ENCODE measurements at regions not wholly inside any gene's neighbourhood (a gene's known extent, or its start where the extent isn't known, plus 50 kb on each side); places are given as distances from the start of the nearest gene placed in this dataset.

GRCh38 chr14:100955201-100955600 is 51.7 kb upstream of the RTL1 start:
- DNase-seq: no peak

GRCh38 chr14:100962494-100962893 is 59.0 kb upstream of the RTL1 start:
- DNase-seq: no peak

GRCh38 chr14:100965296-100965695 is 61.8 kb upstream of the RTL1 start:
- no peak for DNase-seq

DNA sequence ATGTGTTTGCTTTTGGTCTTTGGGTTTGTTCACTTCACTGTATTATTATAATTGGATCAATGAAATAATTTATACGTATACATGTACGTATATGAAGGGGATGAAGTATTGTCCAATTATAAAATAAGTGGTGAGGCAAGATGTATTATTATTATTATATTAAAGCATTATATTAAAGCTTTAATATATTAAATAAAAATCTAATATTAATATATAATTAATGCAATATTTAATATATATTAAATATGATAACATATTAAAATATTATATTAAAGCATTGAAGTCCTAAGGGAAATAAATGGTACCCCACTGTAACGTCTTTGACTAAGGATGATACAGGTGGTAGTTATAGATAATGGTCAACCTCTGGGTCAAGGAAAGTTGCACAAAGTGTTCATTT is 63.7 kb upstream of the RTL1 start:
- DNase-seq: no peak

- no peak for DNase-seq
Measured at GRCh38 chr14:100967930-100968329, 64.4 kb upstream of the RTL1 start.

DNA sequence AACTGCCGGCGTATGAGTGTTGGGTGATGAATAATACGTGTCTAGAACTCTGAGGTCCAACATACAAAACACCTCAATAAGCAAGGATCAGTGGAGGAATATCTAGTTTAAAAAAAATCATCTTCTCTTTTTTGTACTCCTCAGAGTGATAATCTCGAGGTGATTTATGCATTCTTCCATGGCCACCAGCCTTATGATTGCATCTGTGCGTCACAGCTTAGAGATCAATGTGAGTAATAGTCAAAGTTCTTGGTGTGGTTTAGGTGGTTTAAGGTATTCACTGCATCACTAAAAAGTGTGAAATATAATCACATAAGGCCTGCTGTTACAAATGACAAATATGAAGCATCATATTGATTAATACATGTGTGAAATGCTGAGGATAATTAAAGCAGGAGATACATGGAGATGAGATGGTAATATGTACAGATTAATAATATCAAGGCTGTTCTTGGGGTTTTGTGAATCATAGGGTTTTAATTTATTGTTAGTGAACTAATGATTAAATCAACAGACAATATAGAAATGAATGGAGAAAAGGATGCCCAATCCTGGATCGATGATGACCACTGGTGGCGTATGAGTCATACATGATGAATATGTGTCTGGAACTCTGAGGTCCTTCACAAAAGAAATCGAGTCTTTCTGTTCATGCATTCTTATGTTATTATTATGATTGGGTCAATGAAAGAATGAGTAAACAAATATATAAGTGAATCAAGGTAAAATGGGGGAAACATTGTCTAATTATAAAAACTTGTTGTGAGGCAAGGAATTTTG is 68.8 kb upstream of the RTL1 start:
- DNase-seq: no peak

DNA sequence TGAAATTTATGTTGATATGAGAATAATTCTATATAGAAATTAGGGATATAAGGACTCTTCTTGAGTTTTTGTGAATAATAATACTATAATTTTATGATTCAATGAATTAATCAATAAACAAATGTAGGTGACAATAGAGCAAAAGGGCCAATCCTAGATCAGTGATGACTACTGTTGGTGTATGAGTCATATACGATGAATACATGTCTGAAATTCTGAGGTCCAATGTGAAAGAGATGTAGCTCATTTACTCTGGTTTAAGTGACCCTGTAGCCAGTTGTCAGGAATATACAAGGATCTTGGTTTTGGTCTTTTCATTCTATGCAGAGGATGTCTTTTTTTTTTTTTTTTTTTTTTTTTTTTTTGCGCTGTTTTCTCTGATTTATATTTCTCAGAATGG is 72.1 kb upstream of the RTL1 start:
- no peak for DNase-seq

DNA sequence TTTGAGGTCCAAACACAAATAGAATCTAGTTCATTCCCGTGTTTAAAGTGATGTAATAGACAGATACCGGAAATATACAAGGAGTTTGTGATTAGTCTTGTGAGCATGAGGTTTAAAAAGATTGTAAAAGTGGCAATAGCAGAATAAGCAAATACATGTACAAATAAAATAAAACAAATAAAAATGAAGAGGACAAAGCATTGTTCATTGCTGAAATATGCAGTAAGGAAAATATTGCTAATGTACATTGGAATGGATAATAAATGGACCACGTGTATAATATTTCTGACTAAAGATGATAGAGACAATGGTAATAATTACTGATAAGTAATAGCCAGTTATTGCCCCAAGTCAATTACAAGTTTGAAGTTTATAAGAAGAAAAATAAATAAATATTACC is 75.6 kb upstream of the RTL1 start:
- DNase-seq: no peak

GRCh38 chr14:100979780-100980179 is 76.3 kb upstream of the RTL1 start:
- no peak for DNase-seq

DNA sequence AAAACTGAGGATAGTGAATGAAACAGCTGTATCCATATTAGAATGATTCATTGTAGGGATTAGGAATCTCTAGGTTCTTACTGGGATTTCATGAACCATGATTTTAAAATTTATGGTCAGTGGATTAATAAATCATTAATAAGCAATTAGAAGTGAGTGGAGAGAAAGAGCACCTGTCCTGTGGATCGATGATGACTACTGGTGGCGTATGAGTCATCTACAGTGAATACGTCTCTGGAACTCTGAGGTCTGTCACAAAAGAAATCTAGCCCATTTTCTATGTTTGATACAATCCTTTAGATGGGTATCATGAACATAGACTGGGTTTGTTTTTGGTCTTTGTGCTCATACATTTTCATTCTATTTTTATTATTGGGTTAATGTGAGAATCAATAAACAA is 77.3 kb upstream of the RTL1 start:
- DNase-seq: no peak

- DNase-seq: no peak
Measured at GRCh38 chr14:100981809-100982208, 78.3 kb upstream of the RTL1 start.

DNA sequence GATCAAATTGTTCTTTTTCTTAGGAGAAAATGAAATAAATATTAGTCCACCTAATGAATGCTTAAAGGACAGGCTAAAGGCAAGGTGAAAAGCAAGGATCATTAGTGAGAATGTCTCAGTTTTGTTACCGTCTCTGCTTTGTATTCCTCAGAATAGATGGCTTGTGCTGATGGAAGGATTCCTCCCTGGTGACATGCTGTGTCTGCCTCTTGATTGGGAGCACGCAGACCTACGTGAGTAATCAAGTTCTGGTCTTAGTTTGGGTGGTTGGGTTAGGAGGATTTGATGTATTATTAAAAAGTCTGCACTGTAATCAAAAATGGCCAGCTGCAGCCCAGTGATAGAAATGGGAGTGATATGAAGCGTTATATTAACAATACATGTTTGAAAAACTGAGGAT is 78.8 kb upstream of the RTL1 start:
- no peak for DNase-seq

DNA sequence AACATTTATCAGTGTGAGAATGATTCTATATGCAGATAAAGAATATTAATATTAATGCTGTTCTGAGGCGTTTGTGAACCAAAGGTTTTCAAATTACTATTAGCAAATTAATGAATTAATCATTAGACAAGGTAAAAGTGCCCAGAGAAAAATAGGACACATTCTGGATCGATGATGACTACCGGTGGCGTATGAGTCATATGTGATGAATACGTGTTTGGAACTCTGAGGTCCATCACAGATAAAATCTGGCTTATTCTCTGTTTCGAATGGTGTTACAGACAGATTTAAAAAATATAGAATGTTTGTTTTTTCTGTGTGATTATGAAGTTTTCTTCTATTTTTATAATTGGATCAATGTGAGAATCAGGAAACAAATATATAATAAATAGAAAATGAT is 79.2 kb upstream of the RTL1 start:
- no peak for DNase-seq

DNA sequence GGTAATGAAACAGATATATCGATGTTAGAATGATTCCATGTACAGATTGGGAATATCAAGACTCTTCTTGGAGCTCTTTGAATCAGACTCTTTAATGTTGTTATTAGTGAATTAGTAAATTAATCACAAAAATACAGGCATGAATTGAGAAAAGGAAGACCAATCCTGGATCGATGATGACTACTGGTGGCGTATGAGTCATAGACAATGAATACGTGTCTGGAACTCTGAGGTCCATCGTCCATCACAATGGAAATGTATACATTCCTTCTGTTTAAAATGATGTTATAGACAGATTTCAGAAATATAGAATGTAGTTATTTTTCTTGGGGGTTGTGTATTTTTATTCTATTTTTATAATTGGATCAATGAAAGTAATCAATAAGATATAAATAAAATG is 80.2 kb upstream of the RTL1 start:
- DNase-seq: no peak

GRCh38 chr14:100988011-100988410 is 84.5 kb upstream of the RTL1 start:
- no peak for DNase-seq

DNA sequence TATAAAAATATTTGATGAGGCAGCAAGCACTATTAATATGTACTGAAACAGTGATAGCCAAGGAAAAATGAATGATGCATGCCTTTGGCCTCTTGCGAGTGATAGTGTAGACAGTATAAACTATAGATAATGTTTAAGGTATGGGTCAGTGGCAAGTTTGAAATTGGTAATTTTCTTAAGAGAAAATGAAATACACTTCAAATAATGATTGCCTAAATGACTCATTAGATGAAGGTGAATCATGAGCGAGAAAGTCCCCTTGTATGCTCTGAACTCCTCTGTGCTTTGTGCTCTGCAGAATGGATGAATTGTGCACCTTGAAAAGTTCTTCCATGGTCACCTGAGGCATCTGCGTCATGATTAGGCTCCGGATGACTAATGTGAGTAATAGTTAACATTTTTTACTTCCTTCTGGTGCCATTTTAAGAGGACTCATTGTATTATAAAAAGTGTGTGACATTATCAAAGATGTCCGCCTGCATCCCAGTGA is 84.9 kb upstream of the RTL1 start:
- DNase-seq: no peak

- DNase-seq: no peak
Measured at GRCh38 chr14:100988956-100989355, 85.4 kb upstream of the RTL1 start.

- no peak for DNase-seq
Measured at GRCh38 chr14:100989924-100990323, 86.4 kb upstream of the RTL1 start.

DNA sequence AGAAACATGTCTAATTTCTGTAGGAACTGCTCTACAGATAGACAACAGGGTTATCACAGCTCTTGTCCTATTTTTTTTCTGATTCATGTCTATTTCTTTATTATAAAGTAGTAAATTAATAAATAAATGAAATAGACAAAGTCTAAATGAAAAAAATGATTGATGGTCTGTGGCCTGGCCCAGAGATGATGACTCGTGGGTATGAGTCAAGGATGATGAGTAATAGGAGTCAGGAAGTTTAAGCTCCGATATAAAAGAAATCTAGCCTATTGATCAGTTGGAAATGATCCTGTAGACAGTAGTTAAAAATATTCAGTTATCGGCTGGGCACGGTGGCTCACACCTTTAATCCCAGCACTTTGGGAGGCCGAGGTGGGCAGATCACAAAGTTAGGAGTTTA is 90.6 kb upstream of the RTL1 start:
- no peak for DNase-seq

DNA sequence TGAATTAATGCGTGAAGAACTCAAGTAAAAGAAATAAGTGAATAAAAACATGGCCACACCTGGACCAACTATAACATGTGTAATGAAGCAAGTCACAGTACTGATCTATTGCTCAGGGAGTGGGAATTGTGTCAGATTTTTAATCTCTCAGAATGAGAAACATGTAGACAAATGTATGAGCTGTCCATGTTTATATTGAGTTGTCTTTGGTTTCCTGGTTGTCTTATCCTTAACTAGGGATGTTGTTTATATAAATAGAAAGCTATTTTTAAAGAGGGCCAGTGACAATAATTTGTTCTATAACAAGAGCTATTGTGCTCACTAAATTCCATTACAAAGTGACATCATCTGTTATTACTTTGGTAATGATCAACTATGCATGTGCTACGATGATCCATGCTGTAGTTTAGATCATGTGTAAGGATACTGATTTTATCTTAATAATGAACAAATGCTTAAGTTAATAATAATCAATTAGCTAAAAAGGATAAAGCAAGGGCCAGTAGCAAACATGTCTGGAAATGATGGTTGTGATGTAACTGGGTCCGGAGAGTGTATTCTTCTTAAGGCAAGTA is 91.3 kb upstream of the RTL1 start:
- DNase-seq: no peak

DNA sequence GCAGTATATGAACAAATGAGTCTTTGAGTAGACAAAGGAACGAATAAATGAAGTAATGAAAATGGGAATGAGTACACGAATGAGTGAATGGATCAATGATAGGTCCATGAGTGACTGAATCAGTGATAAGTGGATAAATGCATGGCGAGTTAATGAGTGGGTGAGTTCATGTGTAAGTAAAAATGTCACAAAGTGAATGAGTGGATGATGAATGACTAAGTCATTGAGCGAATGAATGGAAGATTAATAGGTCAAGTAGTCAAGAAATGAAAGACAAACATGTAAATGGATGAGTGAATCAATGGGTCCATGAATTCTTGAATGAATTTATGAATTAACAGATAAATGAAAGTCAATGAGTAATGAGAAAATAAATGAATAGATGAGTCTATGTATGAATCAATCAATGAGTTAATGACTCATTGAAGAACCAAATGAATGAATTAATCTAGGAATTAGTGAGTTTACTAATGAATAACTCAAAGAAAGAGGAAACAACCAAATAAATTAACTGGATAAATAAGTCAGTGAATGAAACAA is 97.3 kb upstream of the RTL1 start:
- DNase-seq: no peak

DNA sequence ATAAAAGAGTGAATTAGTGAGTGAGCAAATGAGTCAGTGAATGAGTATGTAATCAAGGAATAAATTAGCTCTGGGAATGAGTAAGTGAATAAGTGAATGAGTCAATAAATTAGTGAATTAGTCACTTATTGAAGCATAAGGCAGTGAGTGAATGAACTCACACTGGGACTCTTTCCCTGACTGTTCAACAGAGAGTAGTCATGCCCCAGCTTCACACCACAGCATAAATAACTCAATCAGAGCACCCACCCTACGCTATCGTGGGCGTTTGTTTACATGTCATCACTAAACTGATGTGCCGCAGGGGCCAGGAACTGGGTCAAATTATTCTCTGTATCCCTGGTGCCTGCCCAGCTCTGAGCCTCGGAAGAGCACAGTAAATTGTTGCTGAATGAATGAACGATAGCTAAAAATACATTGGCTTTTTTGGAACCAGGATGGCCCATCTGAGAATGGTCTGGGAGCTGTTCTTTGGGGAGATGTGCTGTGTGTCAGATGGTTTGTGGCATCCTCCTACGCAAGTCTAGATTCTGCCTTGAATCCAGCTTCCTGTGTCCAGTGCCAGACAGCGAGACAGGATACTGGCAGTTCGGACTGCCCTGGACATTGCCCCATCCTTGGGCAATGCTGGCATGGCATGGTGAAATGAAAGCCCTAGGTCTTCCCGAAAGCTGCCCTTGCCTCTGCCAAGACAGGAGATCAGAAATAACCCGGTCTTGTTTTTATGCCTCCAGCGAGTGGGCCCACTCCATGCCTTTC is 98.0 kb upstream of the RTL1 start:
- no peak for DNase-seq

- no peak for DNase-seq
Measured at GRCh38 chr14:101002738-101003137, 99.2 kb upstream of the RTL1 start.

DNA sequence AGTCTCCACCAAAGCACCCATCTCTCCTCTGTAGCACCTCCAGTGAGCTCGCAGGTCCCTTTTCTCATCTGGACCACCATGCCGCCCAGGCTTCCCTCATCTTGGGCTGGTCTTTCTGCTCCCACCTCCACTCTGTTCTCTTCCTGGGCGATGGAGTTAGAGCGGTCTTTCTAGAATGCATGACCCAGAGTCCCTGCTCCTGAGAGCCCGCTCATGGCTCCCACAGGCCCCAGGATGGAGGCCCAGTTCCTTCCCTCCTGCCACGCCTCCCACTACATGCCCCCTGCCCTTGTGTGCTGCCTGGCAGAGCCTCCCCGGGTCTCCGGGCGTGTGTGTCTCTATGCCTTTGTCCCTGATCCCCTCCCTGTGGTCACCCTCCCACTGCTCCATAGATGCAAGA is 100.7 kb upstream of the RTL1 start:
- DNase-seq: no peak
